Activated T-cell treated with anti-CD3 and anti-CD28 coated beads, Interleukin-2, amount 50 U/mL, for 72 hours (primary cell): ENCODE measurements at regions not wholly inside any gene's neighbourhood (a gene's known extent, or its start where the extent isn't known, plus 50 kb on each side); places are given as distances from the start of the nearest gene placed in this dataset.

Experiments used
- ATAC-seq, 2 donors: fragments of 150-1000 bp; cut with Tn5 transposase; replicated peaks in 1 of 2; 2 replicates each; pipeline ENCODE4 v1.10.0; 2021; ENCODE audit warnings: moderate library complexity in 2 of 2, mild to moderate bottlenecking in 1 of 2
- DNase-seq, 2 donors: peaks; one replicate each; pipeline ENCODE4 v3.0.0; 2021 to 2022; ENCODE audit warnings: mixed read lengths in 1 of 2
- H3K27ac Mint-ChIP-seq: one replicate; pipeline ENCODE4 v1.8.0; 2022; ENCODE audit warnings: mild to moderate bottlenecking, moderate library complexity, mixed read lengths
- H3K27me3 Mint-ChIP-seq: one replicate; pipeline ENCODE4 v1.8.0; 2022; ENCODE audit warnings: low read depth, mixed read lengths
- H3K36me3 Mint-ChIP-seq, 2 donors: one replicate each; pipeline ENCODE4 v1.8.0; 2022; ENCODE audit warnings: mixed read lengths in 2 of 2, mild to moderate bottlenecking in 1 of 2; ENCODE audit not compliant: insufficient read depth in 2 of 2
- H3K4me1 Mint-ChIP-seq: one replicate; pipeline ENCODE4 v1.8.0; 2022; ENCODE audit warnings: low read depth, mixed read lengths
- H3K4me3 Mint-ChIP-seq, 2 donors: one replicate each; pipeline ENCODE4 v1.8.0; 2022; ENCODE audit warnings: mild to moderate bottlenecking in 2 of 2, mixed read lengths in 2 of 2, moderate library complexity in 2 of 2
- H3K9me3 Mint-ChIP-seq, 2 donors: one replicate each; pipeline ENCODE4 v1.8.0; 2022; ENCODE audit warnings: mixed read lengths in 2 of 2

GRCh38 chr18:43588838-43589237 lies 311.5 kb upstream of the SYT4 start:
- no peak overlapping the region for H3K27ac Mint-ChIP-seq
- ATAC-seq: no peak

GRCh38 chr18:43589611-43590151 lies 312.4 kb upstream of the SYT4 start:
- H3K4me3 Mint-ChIP-seq: no peak overlapping the region
- no peak for DNase-seq
- no peak for ATAC-seq
- H3K9me3 Mint-ChIP-seq: no peaks in the 10 kb centered on the region
- H3K36me3 Mint-ChIP-seq: no peaks in the 10 kb centered on the region
- no peaks in the 10 kb centered on the region for H3K27me3 Mint-ChIP-seq
- no peak overlapping the region for H3K27ac Mint-ChIP-seq
- no peaks in the 10 kb centered on the region for H3K4me1 Mint-ChIP-seq

More at GRCh38 chr18:43588838-43589237, 311.5 kb upstream of the SYT4 start:
- Mint-ChIP-seq H3K27me3 (no peaks in the 10 kb centered on the region), H3K4me1 (no peaks in the 10 kb centered on the region), H3K36me3 (no peaks in the 10 kb centered on the region), H3K9me3 (no peaks in the 10 kb centered on the region), H3K4me3 (no peak overlapping the region)
- no peak for DNase-seq

GRCh38 chr18:43590182-43590903 lies 313.1 kb upstream of the SYT4 start:
- no peak overlapping the region for H3K27ac Mint-ChIP-seq
- no peak for DNase-seq

GRCh38 chr18:43592269-43592668 lies 315.0 kb upstream of the SYT4 start:
- H3K36me3 Mint-ChIP-seq: no peaks in the 10 kb centered on the region
- H3K27ac Mint-ChIP-seq: no peak overlapping the region
- H3K9me3 Mint-ChIP-seq: no peaks in the 10 kb centered on the region
- no peak overlapping the region for H3K4me3 Mint-ChIP-seq
- no peaks in the 10 kb centered on the region for H3K27me3 Mint-ChIP-seq
- H3K4me1 Mint-ChIP-seq: no peaks in the 10 kb centered on the region
- ATAC-seq (no peak), DNase-seq (no peak)

More at GRCh38 chr18:43590182-43590903, 313.1 kb upstream of the SYT4 start:
- Mint-ChIP-seq H3K9me3 (no peaks in the 10 kb centered on the region), H3K4me1 (no peaks in the 10 kb centered on the region), H3K4me3 (no peak overlapping the region), H3K36me3 (no peaks in the 10 kb centered on the region), H3K27me3 (no peaks in the 10 kb centered on the region)
- no peak for ATAC-seq

- Mint-ChIP-seq H3K27ac (no peak overlapping the region), H3K9me3 (no peaks in the 10 kb centered on the region), H3K27me3 (no peaks in the 10 kb centered on the region), H3K36me3 (no peaks in the 10 kb centered on the region), H3K4me1 (no peaks in the 10 kb centered on the region), H3K4me3 (no peak overlapping the region)
- ATAC-seq: no peak
- no peak for DNase-seq
Observed at GRCh38 chr18:43596105-43596712, 318.9 kb upstream of the SYT4 start.

- no peaks in the 10 kb centered on the region for H3K4me1 Mint-ChIP-seq
- H3K4me3 Mint-ChIP-seq: no peak overlapping the region
- DNase-seq: no peak
- H3K27me3 Mint-ChIP-seq: no peaks in the 10 kb centered on the region
- peaks cover 6 to 9% of the 10 kb centered on the region in 2 donors for H3K9me3 Mint-ChIP-seq
- no peak for ATAC-seq
- peaks cover 0 to 3% of the 10 kb centered on the region in 2 donors for H3K36me3 Mint-ChIP-seq
- H3K27ac Mint-ChIP-seq: no peak overlapping the region
Observed at GRCh38 chr18:43601432-43601831, 324.1 kb upstream of the SYT4 start.

GRCh38 chr18:43605224-43605623 lies 327.9 kb upstream of the SYT4 start:
- Mint-ChIP-seq H3K4me3 (no peak overlapping the region), H3K4me1 (no peaks in the 10 kb centered on the region), H3K27ac (no peak overlapping the region), H3K36me3 (peaks cover 0 to 3% of the 10 kb centered on the region in 2 donors), H3K9me3 (peaks cover 8 to 15% of the 10 kb centered on the region in 2 donors), H3K27me3 (no peaks in the 10 kb centered on the region)
- ATAC-seq (no peak), DNase-seq (no peak)

- ATAC-seq: no peak
- Mint-ChIP-seq H3K9me3 (peaks cover 8 to 15% of the 10 kb centered on the region in 2 donors), H3K4me3 (no peak overlapping the region), H3K27me3 (no peaks in the 10 kb centered on the region), H3K4me1 (no peaks in the 10 kb centered on the region), H3K27ac (no peak overlapping the region), H3K36me3 (peaks cover 0 to 3% of the 10 kb centered on the region in 2 donors)
- no peak for DNase-seq
Observed at GRCh38 chr18:43606795-43607194, 329.5 kb upstream of the SYT4 start.

- DNase-seq: no peak
- Mint-ChIP-seq H3K4me3 (no peak overlapping the region), H3K36me3 (no peaks in the 10 kb centered on the region), H3K27ac (no peak overlapping the region), H3K27me3 (no peaks in the 10 kb centered on the region), H3K9me3 (no peaks in the 10 kb centered on the region), H3K4me1 (no peaks in the 10 kb centered on the region)
- no peak for ATAC-seq
Observed at GRCh38 chr18:43620936-43621335, 343.6 kb upstream of the SYT4 start.

GRCh38 chr18:43622024-43622423 lies 344.7 kb upstream of the SYT4 start:
- Mint-ChIP-seq H3K27ac (no peak overlapping the region), H3K4me1 (no peaks in the 10 kb centered on the region), H3K27me3 (no peaks in the 10 kb centered on the region), H3K4me3 (no peak overlapping the region), H3K36me3 (no peaks in the 10 kb centered on the region), H3K9me3 (no peaks in the 10 kb centered on the region)
- DNase-seq: no peak
- ATAC-seq: no peak

- ATAC-seq (no peak), DNase-seq (no peak)
- no peaks in the 10 kb centered on the region for H3K27me3 Mint-ChIP-seq
- H3K9me3 Mint-ChIP-seq: peaks cover 0 to 2% of the 10 kb centered on the region in 2 donors
- no peak overlapping the region for H3K4me3 Mint-ChIP-seq
- H3K4me1 Mint-ChIP-seq: no peaks in the 10 kb centered on the region
- no peak overlapping the region for H3K27ac Mint-ChIP-seq
- H3K36me3 Mint-ChIP-seq: no peaks in the 10 kb centered on the region
Observed at GRCh38 chr18:43625582-43625981, 348.3 kb upstream of the SYT4 start.

- H3K4me1 Mint-ChIP-seq: no peaks in the 10 kb centered on the region
- no peaks in the 10 kb centered on the region for H3K36me3 Mint-ChIP-seq
- peaks cover 0 to 3% of the 10 kb centered on the region in 2 donors for H3K9me3 Mint-ChIP-seq
- ATAC-seq (no peak), DNase-seq (no peak)
- H3K27me3 Mint-ChIP-seq: no peaks in the 10 kb centered on the region
- no peak overlapping the region for H3K4me3 Mint-ChIP-seq
- no peak overlapping the region for H3K27ac Mint-ChIP-seq
Observed at GRCh38 chr18:43627848-43628530, 350.7 kb upstream of the SYT4 start.

- ATAC-seq (no peak), DNase-seq (no peak)
- Mint-ChIP-seq H3K9me3 (peaks cover 1 to 4% of the 10 kb centered on the region in 2 donors), H3K36me3 (no peaks in the 10 kb centered on the region), H3K27me3 (no peaks in the 10 kb centered on the region), H3K4me3 (no peak overlapping the region), H3K27ac (no peak overlapping the region), H3K4me1 (no peaks in the 10 kb centered on the region)
Observed at GRCh38 chr18:43634994-43635393, 357.7 kb upstream of the SYT4 start.
